H9 (cell line): ENCODE measurements at regions not wholly inside any gene's neighbourhood (a gene's known extent, or its start where the extent isn't known, plus 50 kb on each side); places are given as distances from the start of the nearest gene placed in this dataset.
A peak's percentile ranks its signal among the peaks of the same experiment; 100 is the strongest.

ENCODE experiments used
- DNase-seq: peaks from one replicate; pipeline ENCODE4 v3.0.0-alpha.2; 2017
- H2AFZ ChIP-seq: one replicate; pipeline ENCODE4 v1.6.1; 2013; ENCODE audit warnings: mild to moderate bottlenecking, low read length, control low read depth, moderate library complexity
- H2AK5ac ChIP-seq: 2 replicates; pipeline ENCODE4 v1.6.1; 2013; ENCODE audit warnings: low read length, control low read depth, mixed read lengths; ENCODE audit not compliant: insufficient read length
- H2BK120ac ChIP-seq: one replicate; pipeline ENCODE4 v1.6.1; 2013; ENCODE audit warnings: low read depth, mild to moderate bottlenecking, low read length, control low read depth, inconsistent platforms; ENCODE audit not compliant: poor library complexity, severe bottlenecking
- H2BK12ac ChIP-seq: 2 replicates; pipeline ENCODE4 v1.6.1; 2013; ENCODE audit warnings: low read length, control low read depth, mixed read lengths, low read depth; ENCODE audit not compliant: insufficient read length
- H2BK15ac ChIP-seq: 2 replicates; pipeline ENCODE4 v1.6.1; 2013; ENCODE audit warnings: low read depth, low read length, control low read depth
- H2BK20ac ChIP-seq: one replicate; pipeline ENCODE4 v1.6.1; 2013; ENCODE audit warnings: low read depth, mild to moderate bottlenecking, low read length, control low read depth, inconsistent platforms; ENCODE audit not compliant: poor library complexity, severe bottlenecking
- H2BK5ac ChIP-seq: 2 replicates; pipeline ENCODE4 v1.6.1; 2013; ENCODE audit warnings: low read length, control low read depth, mixed read lengths; ENCODE audit not compliant: insufficient read length
- H3K14ac ChIP-seq: 2 replicates; pipeline ENCODE4 v1.6.1; 2013; ENCODE audit warnings: low read length, control low read depth; ENCODE audit not compliant: insufficient read depth
- H3K18ac ChIP-seq: 2 replicates; pipeline ENCODE4 v1.6.1; 2013; ENCODE audit warnings: low read depth, mild to moderate bottlenecking, mixed read lengths, low read length, control low read depth; ENCODE audit not compliant: insufficient read length
- H3K23ac ChIP-seq: 2 replicates; pipeline ENCODE4 v1.6.1; 2013; ENCODE audit warnings: low read length, control low read depth, mixed read lengths, low read depth; ENCODE audit not compliant: insufficient read length
- H3K23me2 ChIP-seq: 2 replicates; pipeline ENCODE4 v1.6.1; 2013; ENCODE audit warnings: low read depth, mild to moderate bottlenecking, mixed read lengths, low read length, control low read depth; ENCODE audit not compliant: insufficient read length, poor library complexity, severe bottlenecking
- H3K27ac ChIP-seq: 2 replicates; pipeline ENCODE4 v1.5.1; 2013; ENCODE audit warnings: low read length, control low read depth, mixed read lengths, low read depth; ENCODE audit not compliant: insufficient read length
- H3K27me3 ChIP-seq: 2 replicates; pipeline ENCODE4 v1.6.1; 2013; ENCODE audit warnings: low read length, control low read depth, inconsistent platforms; ENCODE audit not compliant: insufficient read depth
- H3K4ac ChIP-seq: 2 replicates; pipeline ENCODE4 v1.6.1; 2013; ENCODE audit warnings: low read depth, mild to moderate bottlenecking, control low read depth, inconsistent platforms, low read length, moderate library complexity
- H3K4me1 ChIP-seq: 2 replicates; pipeline ENCODE4 v1.6.1; 2013; ENCODE audit warnings: low read length, control low read depth, inconsistent platforms; ENCODE audit not compliant: insufficient read depth
- H3K4me2 ChIP-seq: 2 replicates; pipeline ENCODE4 v1.6.1; 2013; ENCODE audit warnings: low read length, control low read depth, mixed read lengths; ENCODE audit not compliant: insufficient read length, insufficient read depth
- H3K56ac ChIP-seq: 2 replicates; pipeline ENCODE4 v1.6.1; 2013; ENCODE audit warnings: low read depth, mild to moderate bottlenecking, mixed read lengths, low read length, control low read depth; ENCODE audit not compliant: insufficient read length
- H3K79me1 ChIP-seq: 2 replicates; pipeline ENCODE4 v1.6.1; 2013; ENCODE audit warnings: low read depth, mild to moderate bottlenecking, moderate library complexity, low read length, control low read depth, inconsistent platforms; ENCODE audit not compliant: insufficient read depth, poor library complexity, severe bottlenecking
- H3K79me2 ChIP-seq: 2 replicates; pipeline ENCODE4 v1.6.1; 2013; ENCODE audit warnings: low read length, control low read depth, inconsistent platforms; ENCODE audit not compliant: insufficient read depth
- H3K9ac ChIP-seq: 2 replicates; pipeline ENCODE4 v1.6.1; 2013; ENCODE audit warnings: low read length, control low read depth, mixed read lengths; ENCODE audit not compliant: insufficient read length; ENCODE audit errors: extremely low read depth
- H3K9me3 ChIP-seq: one replicate; pipeline ENCODE4 v1.6.1; 2013; ENCODE audit warnings: low read depth, low read length, inconsistent platforms; ENCODE audit not compliant: control insufficient read depth
- H3T11ph ChIP-seq: one replicate; pipeline ENCODE4 v1.6.1; 2013; ENCODE audit warnings: mild to moderate bottlenecking, low read length, control low read depth, inconsistent platforms
- H4K20me1 ChIP-seq: one replicate; pipeline ENCODE4 v1.6.1; 2013; ENCODE audit not compliant: control insufficient read depth, insufficient read length, insufficient read depth
- H4K5ac ChIP-seq: 2 replicates; pipeline ENCODE4 v1.6.1; 2013; ENCODE audit warnings: low read depth, mild to moderate bottlenecking, mixed read lengths, low read length, control low read depth; ENCODE audit not compliant: insufficient read length
- H4K8ac ChIP-seq: replicated peaks from 2 replicates; pipeline ENCODE4 v1.6.1; 2013; ENCODE audit warnings: low read length, control low read depth, mixed read lengths, low read depth; ENCODE audit not compliant: insufficient read length
- H4K91ac ChIP-seq: 2 replicates; pipeline ENCODE4 v1.6.1; 2013; ENCODE audit warnings: low read depth, mild to moderate bottlenecking, moderate library complexity, mixed read lengths, low read length, control low read depth; ENCODE audit not compliant: insufficient read length
- H3K27ac Mint-ChIP-seq, 3 experiments: 2 replicates in 2 of 3; 3 replicates in 1 of 3; pipeline ENCODE4 v1.8.0; 2020 to 2021; ENCODE audit warnings: mixed read lengths in 3 of 3, mild to moderate bottlenecking in 1 of 3, moderate library complexity in 1 of 3
- H3K27me3 Mint-ChIP-seq: 2 replicates; pipeline ENCODE4 v1.8.0; 2021; ENCODE audit warnings: low read depth, mild to moderate bottlenecking, moderate library complexity, mixed read lengths
- H3K36me3 Mint-ChIP-seq, 3 experiments: 2 replicates in 2 of 3; 3 replicates in 1 of 3; pipeline ENCODE4 v1.8.0; 2020 to 2021; ENCODE audit warnings: low read depth in 3 of 3, mixed read lengths in 3 of 3; ENCODE audit not compliant: insufficient read depth in 1 of 3
- H3K4me1 Mint-ChIP-seq, 2 experiments: 2 replicates each; pipeline ENCODE4 v1.8.0; 2020; ENCODE audit warnings: mixed read lengths in 2 of 2
- H3K4me3 Mint-ChIP-seq, 2 experiments: 2 replicates in 1 of 2; 3 replicates in 1 of 2; pipeline ENCODE4 v1.8.0; 2020 to 2021; ENCODE audit warnings: mild to moderate bottlenecking in 2 of 2, mixed read lengths in 2 of 2, moderate library complexity in 1 of 2
- H3K9me3 Mint-ChIP-seq, 2 experiments: 2 replicates in 1 of 2; 3 replicates in 1 of 2; pipeline ENCODE4 v1.8.0; 2020; ENCODE audit warnings: mild to moderate bottlenecking in 2 of 2, mixed read lengths in 2 of 2, moderate library complexity in 1 of 2
- CTCF ChIP-seq: fragments of 200-600 bp; sonication (generic); conservative IDR thresholded peaks from 3 replicates; pipeline ENCODE4 v1.8.0; 2021; ENCODE audit warnings: antibody characterized with exemption, mild to moderate bottlenecking
- WGBS: extraction: QIAGEN DNeasy Blood & Tissue Kit; methylation state at CpG from one replicate; pipeline ENCODE4 v1.1.7; 2013; ENCODE audit warnings: missing lambda C conversion rate, low lambda C conversion rate, mixed read lengths; ENCODE audit not compliant: insufficient read length; ENCODE audit errors: extremely low coverage; 5-methylcytosine and 5-hydroxymethylcytosine counted together

- Histone ChIP-seq H2BK20ac (no peak overlapping the region), H3K9me3 (no peaks in the 10 kb centered on the region), H4K91ac (no peak overlapping the region), H2BK12ac (no peak overlapping the region), H4K8ac (no peak overlapping the region), H2AK5ac (no peak overlapping the region), H3K4me2 (no peak overlapping the region), H2BK15ac (no peak overlapping the region), H3K23ac (no peak overlapping the region), H2BK5ac (no peak overlapping the region), H3K56ac (no peak overlapping the region), H3K27me3 (no peaks in the 10 kb centered on the region), H3K4ac (no peak overlapping the region), H3K27ac (no peak overlapping the region), H3K9ac (no peak overlapping the region), H3K4me1 (peaks cover 4% of the 10 kb centered on the region; the same call in 1 of the 2 replicates), H4K5ac (no peak overlapping the region), H3K79me1 (no peaks in the 10 kb centered on the region), H4K20me1 (no peaks in the 10 kb centered on the region), H2AFZ (no peak overlapping the region), H3K23me2 (no peaks in the 10 kb centered on the region), H3K14ac (no peak overlapping the region), H3T11ph (no peak overlapping the region), H3K79me2 (no peaks in the 10 kb centered on the region), H3K18ac (no peak overlapping the region), H2BK120ac (no peak overlapping the region)
- H3K4me1 Mint-ChIP-seq, result peaks cover 8 to 10% of the 10 kb centered on the region in 2 experiments
- 0 out of 3 replicates have a peak, but pooled peaks have one; percentile 8 for TF ChIP-seq CTCF
- no peak overlapping the region for H3K27ac Mint-ChIP-seq
- no peak for DNase-seq
- peaks cover 3% of the 10 kb centered on the region; the same call in 1 of the 2 replicates for H3K27me3 Mint-ChIP-seq
- WGBS, result no CpG with 5 or more reads among the region's 4 CpGs
- H3K9me3 Mint-ChIP-seq, result peaks cover 0 to 2% of the 10 kb centered on the region in 2 experiments; a peak in 2 of 5 replicates
- no peak overlapping the region for H3K4me3 Mint-ChIP-seq
- H3K36me3 Mint-ChIP-seq, result no peaks in the 10 kb centered on the region
Measured at GRCh38 chr3:143209715-143210059, 90.1 kb downstream of the CHST2 start.
